WTC11 (cell line): ENCODE measurements at regions not wholly inside any gene's neighbourhood (a gene's known extent, or its start where the extent isn't known, plus 50 kb on each side); places are given as distances from the start of the nearest gene placed in this dataset.

Source experiments
- ATAC-seq: fragments of 200-7000 bp; cut with Tn5 transposase; 2 replicates; pipeline ENCODE4 v1.10.0; 2021; ENCODE audit warnings: mild to moderate bottlenecking, moderate library complexity
- CTCF ChIA-PET: fragments of 300-600 bp; sonication (Branson Sonifier 250); formaldehyde crosslinking; loops from one replicate; lab custom pipeline; 2021; ENCODE audit warnings: antibody characterized with exemption; lab: Charles Lee
- POLR2A ChIA-PET: fragments of 350-600 bp; sonication (Branson Sonifier 250); formaldehyde crosslinking; loops from one replicate; lab custom pipeline; 2021; ENCODE audit warnings: antibody characterized with exemption; lab: Charles Lee
- DNase-seq: peaks from one replicate; pipeline ENCODE4 v3.0.0; 2021; ENCODE audit warnings: low spot score
- H3K27ac Mint-ChIP-seq: 2 replicates; pipeline ENCODE4 v1.8.0; 2021; ENCODE audit warnings: mixed read lengths
- H3K27me3 Mint-ChIP-seq: 2 replicates; pipeline ENCODE4 v1.8.0; 2021; ENCODE audit warnings: low read depth, mild to moderate bottlenecking, moderate library complexity, mixed read lengths
- H3K36me3 Mint-ChIP-seq: 2 replicates; pipeline ENCODE4 v1.8.0; 2021; ENCODE audit warnings: mixed read lengths
- H3K4me1 Mint-ChIP-seq: 2 replicates; pipeline ENCODE4 v1.8.0; 2022; ENCODE audit warnings: mixed read lengths
- H3K4me3 Mint-ChIP-seq: 2 replicates; pipeline ENCODE4 v1.8.0; 2021; ENCODE audit warnings: mild to moderate bottlenecking, moderate library complexity, mixed read lengths
- H3K9me3 Mint-ChIP-seq: 2 replicates; pipeline ENCODE4 v1.8.0; 2021; ENCODE audit warnings: mixed read lengths
- ATF1 ChIP-seq: sonication (generic); formaldehyde crosslinking; IDR thresholded peaks from 2 replicates; pipeline ENCODE4 v1.8.1; 2023; ENCODE audit warnings: mild to moderate bottlenecking, moderate library complexity, missing genetic modification reagents
- CBFB ChIP-seq: sonication (generic); formaldehyde crosslinking; IDR thresholded peaks from 2 replicates; pipeline ENCODE4 v1.8.1; 2022; ENCODE audit warnings: mild to moderate bottlenecking, low read depth, missing genetic modification reagents
- E2F4 ChIP-seq: sonication (generic); formaldehyde crosslinking; IDR thresholded peaks from 2 replicates; pipeline ENCODE4 v1.8.1; 2022; ENCODE audit warnings: low read depth, mild to moderate bottlenecking, moderate library complexity, missing genetic modification reagents, borderline replicate concordance
- ETV6 ChIP-seq: sonication (generic); formaldehyde crosslinking; IDR thresholded peaks from 2 replicates; pipeline ENCODE4 v1.8.1; 2022; ENCODE audit warnings: mild to moderate bottlenecking, missing genetic modification reagents
- FOXP4 ChIP-seq: sonication (generic); formaldehyde crosslinking; IDR thresholded peaks from 2 replicates; pipeline ENCODE4 v1.8.0; 2022; ENCODE audit warnings: mild to moderate bottlenecking, missing genetic modification reagents
- GRHL2 ChIP-seq: fragments of 250-450 bp; sonication (Bioruptor Pico); IDR thresholded peaks from 2 replicates; pipeline ENCODE4 v1.8.0; 2022; ENCODE audit warnings: mild to moderate bottlenecking, moderate library complexity; ENCODE audit not compliant: insufficient replicate concordance, severe bottlenecking
- GTF2I ChIP-seq: fragments of 250-450 bp; sonication (Bioruptor Pico); conservative IDR thresholded peaks from 2 replicates; pipeline ENCODE4 v1.4.0; 2021; ENCODE audit warnings: mild to moderate bottlenecking
- MYBL2 ChIP-seq: sonication (generic); formaldehyde crosslinking; IDR thresholded peaks from 2 replicates; pipeline ENCODE4 v1.8.1; 2023; ENCODE audit warnings: mild to moderate bottlenecking, moderate library complexity, missing genetic modification reagents
- NFYB ChIP-seq: sonication (generic); formaldehyde crosslinking; conservative IDR thresholded peaks from 2 replicates; pipeline ENCODE4 v1.8.0; 2022; ENCODE audit warnings: low read depth, missing genetic modification reagents
- PRRX2 ChIP-seq: fragments of 250-450 bp; sonication (Bioruptor Pico); IDR thresholded peaks from 2 replicates; pipeline ENCODE4 v1.8.0; 2021; ENCODE audit warnings: mild to moderate bottlenecking
- SMAD4 ChIP-seq: sonication (generic); formaldehyde crosslinking; IDR thresholded peaks from 2 replicates; pipeline ENCODE4 v1.8.0; 2022; ENCODE audit warnings: mild to moderate bottlenecking, missing genetic modification reagents
- ZMAT4 ChIP-seq: fragments of 250-450 bp; sonication (Bioruptor Pico); IDR thresholded peaks from 2 replicates; pipeline ENCODE4 v1.9.0; 2021; ENCODE audit warnings: mild to moderate bottlenecking
- ZNF219 ChIP-seq: sonication (generic); formaldehyde crosslinking; IDR thresholded peaks from 2 replicates; pipeline ENCODE4 v1.8.0; 2023; ENCODE audit warnings: missing genetic modification reagents, mild to moderate bottlenecking, borderline replicate concordance
- ZNF232 ChIP-seq: sonication (generic); formaldehyde crosslinking; IDR thresholded peaks from 2 replicates; pipeline ENCODE4 v1.8.0; 2022; ENCODE audit warnings: mild to moderate bottlenecking, missing genetic modification reagents
- ZNF281 ChIP-seq: sonication (generic); formaldehyde crosslinking; IDR thresholded peaks from 2 replicates; pipeline ENCODE4 v1.8.0; 2023; ENCODE audit warnings: mild to moderate bottlenecking, missing genetic modification reagents
- ZNF317 ChIP-seq: sonication (generic); formaldehyde crosslinking; IDR thresholded peaks from 2 replicates; pipeline ENCODE4 v1.8.1; 2023; ENCODE audit warnings: low read depth, mild to moderate bottlenecking, moderate library complexity, missing genetic modification reagents, borderline replicate concordance
- ZNF512 ChIP-seq: sonication (generic); formaldehyde crosslinking; IDR thresholded peaks from 2 replicates; pipeline ENCODE4 v1.8.1; 2022; ENCODE audit warnings: missing genetic modification reagents, borderline replicate concordance
- ZSCAN18 ChIP-seq: fragments of 250-450 bp; sonication (Bioruptor Pico); IDR thresholded peaks from 2 replicates; pipeline ENCODE4 v2.1.2; 2022; ENCODE audit warnings: mild to moderate bottlenecking, moderate library complexity
- TF ChIP-seq, protein P1 (sequence below): sonication (generic); formaldehyde crosslinking; conservative IDR thresholded peaks from 2 replicates; pipeline ENCODE4 v1.8.1; 2023; ENCODE audit warnings: mild to moderate bottlenecking, low read depth, missing genetic modification reagents, moderate library complexity

DNA sequence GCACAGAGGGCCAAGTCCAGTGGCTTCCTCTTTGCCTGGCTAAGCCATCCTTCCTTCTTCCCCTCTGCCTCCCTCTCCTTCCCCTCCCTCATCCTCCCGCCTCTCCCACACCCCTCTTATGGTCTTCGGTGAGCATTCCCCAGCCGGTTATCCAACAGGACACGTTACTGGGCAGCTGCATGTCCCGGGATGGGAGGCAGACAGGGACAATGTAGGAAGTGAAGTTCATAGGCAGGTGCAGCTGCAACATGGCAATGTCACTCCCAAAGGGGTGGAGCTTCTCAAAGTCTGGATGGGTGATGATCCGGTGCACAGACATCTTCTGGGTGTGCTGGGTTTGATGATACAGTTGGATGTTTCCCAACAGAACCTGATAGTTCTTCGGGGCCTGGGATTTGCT, 71.4 kb upstream of the SPTLC1 start:
- POLR2A ChIA-PET, result no interaction called here
- ATAC-seq, result no peak

DNA sequence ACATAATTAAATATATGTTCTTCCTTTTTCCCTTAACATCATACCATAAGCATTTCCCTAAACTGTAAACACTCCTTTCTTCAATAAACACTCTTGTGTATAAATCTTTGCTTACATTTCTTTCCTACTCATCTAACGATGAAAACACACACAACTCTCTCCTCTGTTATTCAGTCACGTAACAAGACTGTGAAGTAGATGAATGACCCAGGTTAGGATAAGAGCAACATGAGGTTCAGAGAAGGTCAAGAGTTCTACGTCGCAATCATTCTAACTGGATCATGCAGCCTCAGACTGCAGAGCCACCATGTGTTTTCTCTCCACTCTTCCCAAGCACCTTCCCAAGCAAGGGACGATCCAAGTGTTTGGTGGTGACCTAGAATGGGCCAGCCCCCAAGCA, 70.5 kb upstream of the SPTLC1 start:
- no peaks in the 10 kb centered on the region for H3K27me3 Mint-ChIP-seq
- no peak overlapping the region for H3K27ac Mint-ChIP-seq
- POLR2A ChIA-PET, result no interaction called here
- no peak for ATAC-seq
- CTCF ChIA-PET, result interaction anchor here (1.3 to 3.0 kb wide), 2 partner anchors 9 to 44 kb away, joined by 6 to 12 read pairs; no protein-coding TSS in a partner anchor
- DNase-seq, result no peak
- H3K4me3 Mint-ChIP-seq, result no peak overlapping the region
- 0 out of 2 replicates have a peak, but pooled peaks cover 2% of the 10 kb centered on the region for H3K4me1 Mint-ChIP-seq
- peaks cover 10% of the 10 kb centered on the region for H3K36me3 Mint-ChIP-seq
- H3K9me3 Mint-ChIP-seq, result peaks cover 31% of the 10 kb centered on the region
- TF ChIP-seq ZNF281 (CRISPR knock-in tag) (no peak), ZNF219 (CRISPR knock-in tag) (no peak), ZNF317 (CRISPR knock-in tag) (no peak), MYBL2 (CRISPR knock-in tag) (no peak), NFYB (CRISPR knock-in tag) (no peak), ETV6 (CRISPR knock-in tag) (no peak)
- TF ChIP-seq, protein P1, sequence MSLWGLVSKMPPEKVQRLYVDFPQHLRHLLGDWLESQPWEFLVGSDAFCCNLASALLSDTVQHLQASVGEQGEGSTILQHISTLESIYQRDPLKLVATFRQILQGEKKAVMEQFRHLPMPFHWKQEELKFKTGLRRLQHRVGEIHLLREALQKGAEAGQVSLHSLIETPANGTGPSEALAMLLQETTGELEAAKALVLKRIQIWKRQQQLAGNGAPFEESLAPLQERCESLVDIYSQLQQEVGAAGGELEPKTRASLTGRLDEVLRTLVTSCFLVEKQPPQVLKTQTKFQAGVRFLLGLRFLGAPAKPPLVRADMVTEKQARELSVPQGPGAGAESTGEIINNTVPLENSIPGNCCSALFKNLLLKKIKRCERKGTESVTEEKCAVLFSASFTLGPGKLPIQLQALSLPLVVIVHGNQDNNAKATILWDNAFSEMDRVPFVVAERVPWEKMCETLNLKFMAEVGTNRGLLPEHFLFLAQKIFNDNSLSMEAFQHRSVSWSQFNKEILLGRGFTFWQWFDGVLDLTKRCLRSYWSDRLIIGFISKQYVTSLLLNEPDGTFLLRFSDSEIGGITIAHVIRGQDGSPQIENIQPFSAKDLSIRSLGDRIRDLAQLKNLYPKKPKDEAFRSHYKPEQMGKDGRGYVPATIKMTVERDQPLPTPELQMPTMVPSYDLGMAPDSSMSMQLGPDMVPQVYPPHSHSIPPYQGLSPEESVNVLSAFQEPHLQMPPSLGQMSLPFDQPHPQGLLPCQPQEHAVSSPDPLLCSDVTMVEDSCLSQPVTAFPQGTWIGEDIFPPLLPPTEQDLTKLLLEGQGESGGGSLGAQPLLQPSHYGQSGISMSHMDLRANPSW (CRISPR knock-in tag), result no peak

More for the DNA sequence above, 71.4 kb upstream of the SPTLC1 start:
- H3K27me3 Mint-ChIP-seq, result no peaks in the 10 kb centered on the region
- peaks cover 5% of the 10 kb centered on the region for H3K36me3 Mint-ChIP-seq
- DNase-seq, result no peak
- 0 out of 2 replicates have a peak, but pooled peaks cover 2% of the 10 kb centered on the region for H3K4me1 Mint-ChIP-seq
- CTCF ChIA-PET, result interaction anchor here (1.0 to 3.0 kb wide), 2 partner anchors 10 to 47 kb away, joined by 3 to 12 read pairs; no protein-coding TSS in a partner anchor
- H3K9me3 Mint-ChIP-seq, result peaks cover 22% of the 10 kb centered on the region
- H3K27ac Mint-ChIP-seq, result no peak overlapping the region
- H3K4me3 Mint-ChIP-seq, result no peak overlapping the region
- TF ChIP-seq E2F4 (CRISPR knock-in tag), result no peak
- no peak for TF ChIP-seq PRRX2 (CRISPR knock-in tag)
- no peak for TF ChIP-seq ATF1 (CRISPR knock-in tag)
- TF ChIP-seq GTF2I, result no peak
- no peak for TF ChIP-seq GRHL2
- TF ChIP-seq ZNF512 (CRISPR knock-in tag), result no peak
- no peak for TF ChIP-seq ZNF232 (CRISPR knock-in tag)
- TF ChIP-seq CBFB (CRISPR knock-in tag), result no peak
- TF ChIP-seq SMAD4 (CRISPR knock-in tag), result no peak
- no peak for TF ChIP-seq ZSCAN18
- TF ChIP-seq ZMAT4 (CRISPR knock-in tag), result no peak
- no peak for TF ChIP-seq FOXP4 (CRISPR knock-in tag)
